Midbrain (tissue), 1 donor: ENCODE measurements at regions not wholly inside any gene's neighbourhood (a gene's known extent, or its start where the extent isn't known, plus 50 kb on each side); places are given as distances from the start of the nearest gene placed in this dataset.

Source experiments
- DNase-seq: peaks from one replicate; lab custom pipeline; 2025; lab: John Stamatoyannopoulos, UW

DNA sequence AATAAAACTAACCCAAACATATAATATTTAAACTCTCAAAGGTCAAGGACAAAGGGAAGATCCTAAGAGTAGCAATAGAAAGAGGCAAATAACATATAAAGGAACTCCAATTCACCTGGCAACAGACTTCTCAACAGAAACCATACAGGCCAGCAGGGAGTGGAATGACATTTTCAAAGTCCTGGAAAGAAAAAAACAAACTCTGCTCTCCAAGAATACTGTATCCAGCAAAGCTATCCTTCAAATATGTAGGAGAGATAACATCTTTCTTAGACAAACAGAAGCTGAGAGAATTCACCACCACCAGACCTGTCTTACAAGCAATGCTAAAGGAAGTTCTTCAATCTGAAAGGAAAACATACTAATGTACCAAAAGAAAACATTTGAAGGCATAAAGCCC lies 51.5 kb upstream of the TMEM158 start:
- DNase-seq: no peak

DNA sequence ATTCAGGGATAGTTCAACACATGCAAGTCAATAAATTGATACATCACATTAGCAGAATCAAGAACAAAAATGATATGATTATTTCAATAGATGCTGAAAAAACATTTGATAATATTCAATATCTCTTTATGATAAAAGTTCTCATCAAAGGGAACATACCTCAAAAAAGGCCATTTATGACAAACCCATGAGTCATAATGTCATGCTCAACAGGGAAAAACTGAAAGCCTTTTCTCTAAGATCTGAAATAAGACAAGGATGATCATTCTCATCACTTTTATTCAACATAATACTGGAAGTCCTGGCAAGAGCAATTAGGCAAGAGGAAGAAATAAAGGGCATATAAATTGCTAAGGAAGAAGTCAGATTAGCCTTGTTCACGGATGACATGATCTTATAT lies 54.1 kb upstream of the TMEM158 start:
- DNase-seq: no peak

GRCh38 chr3:45280971-45281370 lies 54.9 kb upstream of the TMEM158 start:
- DNase-seq: no peak

- no peak for DNase-seq
Observed at GRCh38 chr3:45283471-45283870, 57.4 kb upstream of the TMEM158 start.

DNA sequence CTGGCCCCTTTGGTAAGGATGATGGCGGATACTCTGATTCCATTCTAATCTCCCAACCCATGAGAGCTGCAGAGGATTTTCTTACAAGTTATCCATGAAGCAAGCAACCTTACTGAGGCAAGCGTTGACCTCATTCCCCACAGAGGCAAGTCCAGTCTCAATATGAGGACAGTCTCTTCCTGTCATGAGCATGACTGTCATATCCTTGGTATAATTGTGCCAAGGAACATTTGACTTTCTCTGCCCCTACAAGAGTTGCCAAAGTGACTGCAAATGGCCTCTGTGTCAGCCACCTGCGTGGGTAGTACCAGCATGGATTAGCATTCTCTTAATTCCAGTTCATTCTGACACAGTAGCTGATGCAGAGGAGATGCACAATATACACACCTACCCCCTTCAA lies 71.2 kb upstream of the TMEM158 start:
- no peak for DNase-seq

GRCh38 chr3:45302470-45302869 lies 76.4 kb upstream of the TMEM158 start:
- no peak for DNase-seq

DNA sequence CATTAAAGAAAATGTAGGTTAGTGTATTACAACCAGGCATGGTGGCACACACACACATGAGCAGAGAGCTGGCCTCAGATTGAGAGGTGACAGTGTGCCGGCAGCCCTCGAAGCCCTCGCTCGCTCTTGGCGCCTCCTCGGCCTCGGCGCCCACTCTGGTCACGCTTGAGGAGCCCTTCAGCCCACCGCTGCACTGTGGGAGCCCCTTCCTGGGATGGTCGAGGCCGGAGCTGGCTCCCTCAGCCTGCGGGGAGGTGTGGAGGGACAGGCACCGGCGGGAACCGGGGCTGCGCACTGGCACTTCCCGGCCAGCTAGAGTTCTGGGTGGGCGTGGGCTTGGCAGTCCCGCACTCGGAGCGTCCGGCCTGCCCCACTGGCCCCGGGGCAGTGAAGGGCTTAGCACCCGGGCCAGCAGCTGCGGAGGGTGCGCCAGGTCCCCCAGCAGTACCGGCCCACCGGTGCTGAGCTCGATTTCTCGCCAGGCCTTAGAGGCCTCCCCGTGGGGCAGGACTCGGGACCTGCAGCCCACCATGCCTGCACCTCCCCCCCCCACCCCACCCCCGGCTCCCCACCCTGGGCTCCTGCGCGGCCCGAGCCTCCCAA lies 80.4 kb upstream of the TMEM158 start:
- no peak for DNase-seq

- DNase-seq: no peak
Observed at GRCh38 chr3:45309876-45310275, 78.5 kb upstream of the LARS2 start.

DNA sequence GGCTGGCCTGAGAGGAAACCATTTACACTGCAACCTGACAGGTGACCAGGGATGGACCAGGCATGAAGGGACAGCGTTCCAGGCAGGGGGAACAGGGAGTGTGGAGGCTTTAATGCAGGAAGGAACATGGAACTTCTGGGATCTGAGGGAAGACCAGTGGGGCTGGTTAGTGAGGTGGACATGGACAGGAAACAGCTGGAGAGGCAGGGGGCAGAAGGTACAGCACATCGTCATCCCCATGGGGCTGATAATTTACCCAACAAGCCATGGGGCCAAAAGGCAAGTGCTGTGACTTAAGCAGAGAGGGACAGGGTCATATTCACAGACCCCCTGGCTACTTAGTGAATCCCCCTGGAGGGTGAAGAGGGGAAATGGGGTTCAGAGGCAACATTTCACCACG lies 77.0 kb upstream of the LARS2 start:
- DNase-seq: no peak

GRCh38 chr3:45311953-45312801 lies 76.2 kb upstream of the LARS2 start:
- DNase-seq: no peak

DNA sequence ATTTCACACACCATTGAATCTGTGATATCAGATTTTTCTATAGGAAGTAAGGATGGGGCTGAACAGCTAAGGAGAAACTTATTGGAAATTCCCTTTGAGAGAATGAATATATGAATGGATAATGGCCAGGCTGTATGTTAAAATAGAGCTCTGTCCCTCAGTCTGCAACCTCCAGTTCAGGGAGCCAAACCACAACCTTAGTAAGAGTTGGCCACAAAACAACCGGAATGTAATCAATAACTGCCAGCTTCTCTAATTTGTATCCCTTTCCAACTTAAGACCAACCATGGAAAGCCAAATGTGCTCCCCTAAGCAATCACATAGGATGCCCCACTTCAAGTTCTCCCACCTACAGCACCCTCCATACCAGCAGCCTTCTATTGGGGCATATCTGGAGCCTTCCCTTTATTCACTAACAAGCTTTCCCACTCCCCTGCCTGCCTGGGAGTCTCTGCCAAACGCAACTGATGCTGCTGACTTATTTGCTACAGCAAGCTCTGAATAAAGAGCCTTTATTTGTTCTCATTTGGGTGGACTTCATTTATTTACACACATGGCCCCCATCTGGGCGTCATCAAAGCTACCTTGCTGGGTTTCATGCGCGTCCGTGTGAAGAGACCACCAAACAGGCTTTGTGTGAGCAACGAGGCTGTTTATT lies 75.4 kb upstream of the LARS2 start:
- no peak for DNase-seq

GRCh38 chr3:45313743-45314403 lies 74.5 kb upstream of the LARS2 start:
- no peak for DNase-seq

GRCh38 chr3:45317710-45318109 lies 70.7 kb upstream of the LARS2 start:
- no peak for DNase-seq

DNA sequence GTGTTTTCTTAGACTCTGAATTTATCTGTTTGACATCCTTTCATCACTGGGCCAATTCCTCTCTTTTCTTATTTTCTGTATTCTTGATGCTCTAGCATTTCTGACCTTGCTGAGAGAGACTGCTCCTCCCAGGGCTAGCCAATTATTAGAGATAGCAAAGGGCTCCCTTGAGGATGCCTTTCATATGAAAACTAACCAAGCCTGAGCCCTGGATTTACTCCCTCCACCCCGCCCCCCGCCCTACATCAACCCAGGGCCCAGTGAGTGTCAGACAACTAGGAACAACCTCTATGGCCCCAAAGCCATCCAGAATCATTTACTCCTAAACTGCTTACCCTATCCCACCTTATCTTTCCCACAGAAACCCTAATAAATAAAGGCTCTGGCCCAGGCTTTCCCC lies 69.7 kb upstream of the LARS2 start:
- no peak for DNase-seq

- DNase-seq: no peak
Observed at GRCh38 chr3:45319231-45319995, 69.0 kb upstream of the LARS2 start.

DNA sequence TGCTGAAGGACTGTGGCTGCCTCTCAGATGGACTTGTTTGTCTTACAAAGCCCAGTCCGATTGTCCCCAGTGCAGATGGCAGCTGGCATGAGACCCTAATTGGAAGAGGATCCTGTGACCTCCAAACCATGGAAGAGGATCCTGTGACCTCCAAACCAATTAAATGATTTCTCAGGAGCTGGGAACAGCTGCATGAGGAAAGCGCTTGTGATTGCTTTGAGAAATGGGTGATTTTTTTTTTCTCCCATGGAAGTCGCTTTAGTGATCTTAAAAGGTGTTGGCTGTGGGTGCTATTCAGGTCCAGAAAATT lies 68.4 kb upstream of the LARS2 start:
- DNase-seq: no peak

GRCh38 chr3:45320986-45321385 lies 67.4 kb upstream of the LARS2 start:
- no peak for DNase-seq

GRCh38 chr3:45321607-45322391 lies 66.6 kb upstream of the LARS2 start:
- no peak for DNase-seq

GRCh38 chr3:45322616-45323015 lies 65.8 kb upstream of the LARS2 start:
- no peak for DNase-seq

DNA sequence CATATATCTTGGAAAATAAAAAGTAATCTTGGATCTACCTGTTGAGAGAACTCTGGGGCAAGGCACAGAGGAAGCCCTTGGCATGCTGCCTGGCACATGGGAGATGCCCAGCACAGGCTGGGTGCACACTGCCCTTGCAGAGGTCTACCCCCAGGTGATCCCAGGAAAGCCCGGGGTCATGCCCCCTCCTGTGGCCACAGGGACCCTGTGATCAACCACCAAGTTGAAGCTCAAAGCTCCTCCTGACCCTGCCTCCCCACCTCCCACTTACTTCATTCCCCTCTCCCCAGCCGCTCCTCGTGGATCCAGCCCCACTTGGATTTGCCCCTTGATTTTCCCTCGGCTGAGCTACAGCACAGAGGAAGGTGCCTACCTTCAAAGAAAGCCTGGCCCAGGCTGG lies 62.7 kb upstream of the LARS2 start:
- DNase-seq: no peak

DNA sequence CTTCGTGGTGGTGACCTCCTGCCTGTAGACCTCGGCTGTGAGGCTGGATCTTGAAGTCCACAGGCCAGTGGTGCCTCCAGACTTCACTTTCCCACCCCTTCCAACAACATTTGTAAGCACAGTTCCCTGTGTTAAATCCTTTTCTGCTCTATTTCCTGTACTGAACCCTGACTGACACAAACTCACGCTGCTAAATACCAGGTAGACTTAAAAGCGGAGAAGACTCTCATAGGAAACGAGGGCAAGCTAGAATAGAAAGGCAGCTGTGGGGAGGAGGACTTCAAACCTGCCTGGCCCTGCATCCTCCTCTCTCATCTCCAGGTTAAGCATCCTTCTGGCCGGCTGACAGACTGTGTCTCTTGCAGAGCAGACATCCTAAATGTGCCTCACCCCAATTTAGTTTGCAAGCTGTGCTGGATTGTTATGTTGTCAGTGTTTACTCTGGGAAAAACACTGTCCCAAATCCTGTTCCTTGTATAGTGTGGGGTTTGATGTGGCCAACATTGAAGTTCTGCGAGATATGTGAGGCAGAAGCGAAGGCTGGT lies 58.5 kb upstream of the LARS2 start:
- DNase-seq: peak; percentile 3
